ENCODE measurements at regions not wholly inside any gene's neighbourhood (a gene's known extent, or its start where the extent isn't known, plus 50 kb on each side); places are given as distances from the start of the nearest gene placed in this dataset.

DNA sequence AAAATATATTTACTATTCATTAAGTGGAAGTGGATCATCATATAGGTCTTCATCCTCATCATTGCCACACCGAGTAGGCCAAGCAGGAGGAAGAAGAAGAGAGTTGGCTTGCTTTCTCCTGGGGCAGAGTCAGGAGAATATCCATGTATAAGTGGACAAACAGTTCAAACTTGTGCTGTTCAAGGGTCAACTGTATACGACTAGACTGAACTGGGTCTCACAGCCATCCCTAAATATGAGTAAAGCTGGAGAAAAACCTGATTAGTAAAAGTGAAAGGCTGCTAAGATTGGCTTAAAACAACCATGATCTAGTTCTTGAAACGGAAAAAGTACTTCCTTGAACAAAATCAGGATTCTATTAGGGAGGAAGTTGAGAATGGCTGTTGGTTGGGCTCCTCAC is 276.7 kb upstream of the ADRA1B start:
- TF ChIP-seq, protein P1, sequence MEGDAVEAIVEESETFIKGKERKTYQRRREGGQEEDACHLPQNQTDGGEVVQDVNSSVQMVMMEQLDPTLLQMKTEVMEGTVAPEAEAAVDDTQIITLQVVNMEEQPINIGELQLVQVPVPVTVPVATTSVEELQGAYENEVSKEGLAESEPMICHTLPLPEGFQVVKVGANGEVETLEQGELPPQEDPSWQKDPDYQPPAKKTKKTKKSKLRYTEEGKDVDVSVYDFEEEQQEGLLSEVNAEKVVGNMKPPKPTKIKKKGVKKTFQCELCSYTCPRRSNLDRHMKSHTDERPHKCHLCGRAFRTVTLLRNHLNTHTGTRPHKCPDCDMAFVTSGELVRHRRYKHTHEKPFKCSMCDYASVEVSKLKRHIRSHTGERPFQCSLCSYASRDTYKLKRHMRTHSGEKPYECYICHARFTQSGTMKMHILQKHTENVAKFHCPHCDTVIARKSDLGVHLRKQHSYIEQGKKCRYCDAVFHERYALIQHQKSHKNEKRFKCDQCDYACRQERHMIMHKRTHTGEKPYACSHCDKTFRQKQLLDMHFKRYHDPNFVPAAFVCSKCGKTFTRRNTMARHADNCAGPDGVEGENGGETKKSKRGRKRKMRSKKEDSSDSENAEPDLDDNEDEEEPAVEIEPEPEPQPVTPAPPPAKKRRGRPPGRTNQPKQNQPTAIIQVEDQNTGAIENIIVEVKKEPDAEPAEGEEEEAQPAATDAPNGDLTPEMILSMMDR (IDR thresholded peaks at IDR 0.05; ENCODE audit: extremely low read depth in 1 of 2, insufficient read depth in 1 of 2, low read depth in 1 of 2, low read length in 2 of 2): no peak
- TF ChIP-seq, protein P2, sequence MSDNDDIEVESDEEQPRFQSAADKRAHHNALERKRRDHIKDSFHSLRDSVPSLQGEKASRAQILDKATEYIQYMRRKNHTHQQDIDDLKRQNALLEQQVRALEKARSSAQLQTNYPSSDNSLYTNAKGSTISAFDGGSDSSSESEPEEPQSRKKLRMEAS (IDR thresholded peaks at IDR 0.05; ENCODE audit: insufficient read depth, insufficient read length): no peak
